Stimulated activated naive B cell treated with anti-CD40 and anti-IgM and Interleukin-4, amounts not matched to agents 10 μg/mL and 1 μg/mL and 100 μg/mL, for 72 hours (primary cell): ENCODE measurements at regions not wholly inside any gene's neighbourhood (a gene's known extent, or its start where the extent isn't known, plus 50 kb on each side); places are given as distances from the start of the nearest gene placed in this dataset.

Experiments
- ATAC-seq, 2 donors: fragments of 150-1000 bp; cut with Tn5 transposase; replicated peaks; 2 replicates each; pipeline ENCODE4 v1.10.0; 2021; ENCODE audit warnings: moderate library complexity in 1 of 2
- DNase-seq: peaks from one replicate; pipeline ENCODE4 v3.0.0; 2021
- H3K27ac Mint-ChIP-seq: one replicate; pipeline ENCODE4 v1.8.0; 2022; ENCODE audit warnings: mild to moderate bottlenecking, mixed read lengths
- H3K27me3 Mint-ChIP-seq, 2 donors: one replicate each; pipeline ENCODE4 v1.8.0; 2022; ENCODE audit warnings: mixed read lengths in 2 of 2
- H3K36me3 Mint-ChIP-seq, 2 donors: one replicate each; pipeline ENCODE4 v1.8.0; 2022; ENCODE audit warnings: mixed read lengths in 2 of 2, mild to moderate bottlenecking in 1 of 2
- H3K4me1 Mint-ChIP-seq, 2 donors: one replicate each; pipeline ENCODE4 v1.8.0; 2022; ENCODE audit warnings: mixed read lengths in 2 of 2, mild to moderate bottlenecking in 1 of 2
- H3K4me3 Mint-ChIP-seq, 2 donors: one replicate each; pipeline ENCODE4 v1.8.0; 2022; ENCODE audit warnings: mild to moderate bottlenecking in 2 of 2, mixed read lengths in 2 of 2, moderate library complexity in 1 of 2
- H3K9me3 Mint-ChIP-seq, 2 donors: one replicate each; pipeline ENCODE4 v1.8.0; 2022; ENCODE audit warnings: mixed read lengths in 2 of 2, mild to moderate bottlenecking in 1 of 2

- no peak for ATAC-seq
- no peaks in the 10 kb centered on the region for H3K4me1 Mint-ChIP-seq
- H3K27me3 Mint-ChIP-seq = no peaks in the 10 kb centered on the region
- H3K4me3 Mint-ChIP-seq = no peak overlapping the region
- H3K27ac Mint-ChIP-seq = no peak overlapping the region
- no peaks in the 10 kb centered on the region for H3K36me3 Mint-ChIP-seq
- DNase-seq = no peak
- H3K9me3 Mint-ChIP-seq = no peaks in the 10 kb centered on the region
Observed at GRCh38 chr21:38714999-38715398, 90.7 kb upstream of the ETS2 start.

- ATAC-seq (no peak), DNase-seq (no peak)
- H3K4me1 Mint-ChIP-seq = no peaks in the 10 kb centered on the region
- no peaks in the 10 kb centered on the region for H3K36me3 Mint-ChIP-seq
- no peak overlapping the region for H3K27ac Mint-ChIP-seq
- no peaks in the 10 kb centered on the region for H3K9me3 Mint-ChIP-seq
- no peak overlapping the region for H3K4me3 Mint-ChIP-seq
- H3K27me3 Mint-ChIP-seq = no peaks in the 10 kb centered on the region
Observed at GRCh38 chr21:38716088-38716487, 89.6 kb upstream of the ETS2 start.

- H3K27me3 Mint-ChIP-seq = no peaks in the 10 kb centered on the region
- H3K36me3 Mint-ChIP-seq = no peaks in the 10 kb centered on the region
- ATAC-seq (no peak), DNase-seq (no peak)
- H3K4me1 Mint-ChIP-seq = no peaks in the 10 kb centered on the region
- H3K27ac Mint-ChIP-seq = no peak overlapping the region
- H3K9me3 Mint-ChIP-seq = no peaks in the 10 kb centered on the region
- no peak overlapping the region for H3K4me3 Mint-ChIP-seq
Observed at GRCh38 chr21:38716942-38717341, 88.8 kb upstream of the ETS2 start.

DNA sequence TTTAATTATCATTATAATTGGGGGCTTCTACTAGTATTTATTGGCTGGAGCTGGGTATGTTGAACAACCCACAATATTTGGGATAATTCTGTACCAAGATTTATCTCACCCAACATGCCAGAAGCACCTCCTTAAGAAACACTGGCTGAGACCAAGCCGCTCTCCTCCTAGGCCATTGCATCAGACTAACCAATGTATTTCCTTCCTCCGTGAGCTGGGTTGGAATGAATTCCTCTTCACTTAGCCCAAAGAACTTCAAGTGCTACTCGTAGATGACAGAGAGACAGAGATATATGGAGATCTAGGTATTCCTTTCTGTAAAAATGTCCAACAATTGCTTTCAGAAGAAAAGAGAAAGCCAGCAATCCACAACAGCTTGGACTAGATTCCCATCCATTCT lies 87.2 kb upstream of the ETS2 start:
- no peaks in the 10 kb centered on the region for H3K36me3 Mint-ChIP-seq
- no peak for DNase-seq
- no peak overlapping the region for H3K4me3 Mint-ChIP-seq
- no peak for ATAC-seq
- H3K27me3 Mint-ChIP-seq = peaks cover 0 to 3% of the 10 kb centered on the region in 2 donors
- H3K4me1 Mint-ChIP-seq = no peaks in the 10 kb centered on the region
- H3K9me3 Mint-ChIP-seq = no peaks in the 10 kb centered on the region
- H3K27ac Mint-ChIP-seq = no peak overlapping the region

DNA sequence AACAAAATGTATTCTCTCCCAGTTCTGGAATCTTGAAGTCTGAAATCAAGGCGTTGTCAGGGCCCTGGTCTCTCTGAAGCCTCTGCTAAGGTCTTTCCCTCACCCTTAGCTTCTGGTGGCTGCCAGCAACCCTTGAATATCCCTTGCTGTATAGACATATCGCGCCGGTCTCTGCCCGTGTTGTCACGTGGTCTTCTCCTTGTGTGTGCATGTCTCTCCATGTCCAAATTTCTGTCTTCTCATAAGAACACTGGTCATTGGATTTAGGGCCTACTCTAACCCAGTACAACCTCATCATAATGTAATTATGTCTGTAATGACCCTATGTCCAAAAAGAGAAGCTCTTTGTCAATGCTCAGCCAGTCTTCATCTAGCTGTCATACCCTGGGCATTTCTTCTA lies 85.7 kb upstream of the ETS2 start:
- Mint-ChIP-seq H3K4me1 (no peaks in the 10 kb centered on the region), H3K36me3 (no peaks in the 10 kb centered on the region), H3K27me3 (peaks cover 0 to 3% of the 10 kb centered on the region in 2 donors), H3K4me3 (no peak overlapping the region), H3K27ac (no peak overlapping the region), H3K9me3 (peaks cover 6 to 7% of the 10 kb centered on the region in 2 donors)
- no peak for DNase-seq
- ATAC-seq = no peak

DNA sequence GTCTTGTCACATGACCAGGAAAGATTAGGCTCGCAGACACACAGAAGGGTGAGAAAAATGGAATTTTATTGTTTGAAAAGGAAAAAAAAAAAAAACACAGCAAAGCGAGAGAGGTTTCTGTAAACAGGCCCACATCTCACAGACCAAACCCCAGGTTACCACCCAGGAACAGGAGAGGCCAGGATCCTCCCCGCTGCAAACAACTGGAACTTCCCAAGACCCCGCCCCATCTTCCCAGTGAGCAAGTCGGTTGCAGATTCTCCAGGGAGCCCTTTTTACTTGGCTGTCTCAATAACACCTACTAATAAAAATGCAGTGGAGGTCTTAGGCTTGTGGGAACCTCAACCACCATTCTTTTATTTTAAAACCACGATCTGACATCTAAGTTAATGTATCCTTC lies 84.7 kb upstream of the ETS2 start:
- H3K4me3 Mint-ChIP-seq = no peak overlapping the region
- DNase-seq (no peak), ATAC-seq (no peak)
- no peaks in the 10 kb centered on the region for H3K4me1 Mint-ChIP-seq
- peaks cover 0 to 3% of the 10 kb centered on the region in 2 donors for H3K27me3 Mint-ChIP-seq
- peaks cover 8% of the 10 kb centered on the region in 2 donors for H3K9me3 Mint-ChIP-seq
- no peaks in the 10 kb centered on the region for H3K36me3 Mint-ChIP-seq
- H3K27ac Mint-ChIP-seq = no peak overlapping the region

GRCh38 chr21:38721958-38722357 lies 83.8 kb upstream of the ETS2 start:
- Mint-ChIP-seq H3K36me3 (no peaks in the 10 kb centered on the region), H3K27ac (no peak overlapping the region), H3K9me3 (peaks cover 9 to 12% of the 10 kb centered on the region in 2 donors), H3K4me1 (no peaks in the 10 kb centered on the region), H3K4me3 (no peak overlapping the region), H3K27me3 (peaks cover 0 to 3% of the 10 kb centered on the region in 2 donors)
- DNase-seq (no peak), ATAC-seq (no peak)

GRCh38 chr21:38725196-38726157 lies 80.3 kb upstream of the ETS2 start:
- DNase-seq (no peak), ATAC-seq (no peak)
- Mint-ChIP-seq H3K36me3 (no peaks in the 10 kb centered on the region), H3K27me3 (peaks cover 0 to 6% of the 10 kb centered on the region in 2 donors), H3K27ac (no peak overlapping the region), H3K4me3 (no peak overlapping the region), H3K9me3 (peaks cover 12% of the 10 kb centered on the region in 2 donors), H3K4me1 (no peaks in the 10 kb centered on the region)

DNA sequence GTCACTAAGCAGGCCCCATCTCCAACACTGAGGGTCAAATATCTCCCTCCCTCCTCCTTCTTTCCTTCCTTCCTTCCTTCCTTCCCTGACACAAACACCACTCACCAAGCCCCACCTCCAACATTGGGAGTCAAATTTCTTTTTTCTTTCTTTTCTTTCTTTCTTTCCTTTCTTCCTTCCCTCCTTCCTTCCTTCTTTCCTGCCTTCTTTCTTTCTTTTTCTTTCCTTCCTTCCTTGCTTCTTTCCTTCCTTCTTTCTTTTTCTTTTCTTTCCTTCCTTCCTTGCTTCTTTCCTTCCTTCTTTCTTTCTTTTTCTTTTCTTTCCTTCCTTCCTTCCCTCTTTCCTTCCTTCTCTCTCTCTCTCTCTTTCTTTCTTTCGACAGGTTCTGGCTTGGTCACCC lies 79.2 kb upstream of the ETS2 start:
- Mint-ChIP-seq H3K36me3 (no peaks in the 10 kb centered on the region), H3K27me3 (peaks cover 0 to 6% of the 10 kb centered on the region in 2 donors), H3K9me3 (peaks cover 12% of the 10 kb centered on the region in 2 donors), H3K4me3 (no peak overlapping the region), H3K4me1 (no peaks in the 10 kb centered on the region), H3K27ac (no peak overlapping the region)
- ATAC-seq = no peak
- DNase-seq = no peak

GRCh38 chr21:38729291-38729690 lies 76.4 kb upstream of the ETS2 start:
- no peak for ATAC-seq
- Mint-ChIP-seq H3K27ac (no peak overlapping the region), H3K4me1 (peaks cover 5 to 6% of the 10 kb centered on the region in 2 donors), H3K9me3 (peaks cover 12% of the 10 kb centered on the region in 2 donors), H3K4me3 (no peak overlapping the region), H3K36me3 (no peaks in the 10 kb centered on the region), H3K27me3 (peaks cover 7 to 10% of the 10 kb centered on the region in 2 donors)
- no peak for DNase-seq

GRCh38 chr21:38729754-38730379 lies 75.9 kb upstream of the ETS2 start:
- no peaks in the 10 kb centered on the region for H3K36me3 Mint-ChIP-seq
- DNase-seq (no peak), ATAC-seq (no peak)
- no peak overlapping the region for H3K27ac Mint-ChIP-seq
- H3K27me3 Mint-ChIP-seq = peaks cover 11 to 13% of the 10 kb centered on the region in 2 donors
- no peak overlapping the region for H3K4me3 Mint-ChIP-seq
- peaks cover 6 to 9% of the 10 kb centered on the region in 2 donors for H3K4me1 Mint-ChIP-seq
- H3K9me3 Mint-ChIP-seq = peaks cover 7 to 8% of the 10 kb centered on the region in 2 donors

GRCh38 chr21:38733972-38734546 lies 71.7 kb upstream of the ETS2 start:
- H3K27me3 Mint-ChIP-seq = peaks cover 17 to 26% of the 10 kb centered on the region in 2 donors
- ATAC-seq = peak; percentile 50 to 66

GRCh38 chr21:38734646-38735365 lies 70.9 kb upstream of the ETS2 start:
- no peak for DNase-seq
- Mint-ChIP-seq H3K27me3 (peaks cover 17 to 26% of the 10 kb centered on the region in 2 donors), H3K4me3 (peak overlapping the region; percentile 82 to 83), H3K9me3 (no peaks in the 10 kb centered on the region), H3K36me3 (no peaks in the 10 kb centered on the region), H3K4me1 (peaks cover 6 to 9% of the 10 kb centered on the region in 2 donors), H3K27ac (no peak overlapping the region)
- ATAC-seq = no peak

More at GRCh38 chr21:38733972-38734546, 71.7 kb upstream of the ETS2 start:
- Mint-ChIP-seq H3K36me3 (no peaks in the 10 kb centered on the region), H3K9me3 (no peaks in the 10 kb centered on the region), H3K4me1 (peaks cover 6 to 9% of the 10 kb centered on the region in 2 donors), H3K27ac (no peak overlapping the region), H3K4me3 (peak overlapping the region; percentile 82 to 83)
- DNase-seq = peak; percentile 29

DNA sequence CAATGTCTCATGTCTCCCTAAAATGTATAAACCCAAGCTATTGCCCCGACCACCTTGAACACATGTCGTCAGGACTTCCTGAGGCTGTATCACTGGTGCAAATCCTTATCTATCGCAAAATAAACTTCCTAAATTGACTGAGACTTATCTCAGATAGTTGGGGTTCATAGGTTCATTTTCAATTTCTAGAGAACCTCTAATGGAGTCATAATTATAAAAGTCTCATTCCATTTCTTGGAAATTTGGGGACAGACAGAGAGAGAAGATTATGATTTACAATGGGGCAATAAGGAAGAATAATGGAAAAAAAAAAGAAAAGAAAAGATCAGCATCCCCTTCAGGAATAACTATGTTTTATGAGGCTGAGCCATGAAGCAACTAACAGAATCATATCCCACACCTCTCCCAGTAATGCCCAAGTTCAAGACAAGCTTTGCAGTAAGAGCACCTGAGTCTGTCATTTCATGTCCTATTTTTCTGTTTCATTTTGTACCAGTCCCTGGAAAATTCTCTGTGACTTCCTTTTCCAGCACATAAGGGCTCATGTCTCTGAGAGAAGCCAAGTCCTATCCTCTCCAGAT lies 70.0 kb upstream of the ETS2 start:
- no peak overlapping the region for H3K27ac Mint-ChIP-seq

More for the DNA sequence above, 70.0 kb upstream of the ETS2 start:
- Mint-ChIP-seq H3K36me3 (no peaks in the 10 kb centered on the region), H3K4me3 (no peak overlapping the region), H3K27me3 (peaks cover 17 to 26% of the 10 kb centered on the region in 2 donors), H3K4me1 (peaks cover 7 to 9% of the 10 kb centered on the region in 2 donors), H3K9me3 (no peaks in the 10 kb centered on the region)
- ATAC-seq (no peak), DNase-seq (no peak)
